ENCODE measurements at regions not wholly inside any gene's neighbourhood (a gene's known extent, or its start where the extent isn't known, plus 50 kb on each side); places are given as distances from the start of the nearest gene placed in this dataset.

DNA sequence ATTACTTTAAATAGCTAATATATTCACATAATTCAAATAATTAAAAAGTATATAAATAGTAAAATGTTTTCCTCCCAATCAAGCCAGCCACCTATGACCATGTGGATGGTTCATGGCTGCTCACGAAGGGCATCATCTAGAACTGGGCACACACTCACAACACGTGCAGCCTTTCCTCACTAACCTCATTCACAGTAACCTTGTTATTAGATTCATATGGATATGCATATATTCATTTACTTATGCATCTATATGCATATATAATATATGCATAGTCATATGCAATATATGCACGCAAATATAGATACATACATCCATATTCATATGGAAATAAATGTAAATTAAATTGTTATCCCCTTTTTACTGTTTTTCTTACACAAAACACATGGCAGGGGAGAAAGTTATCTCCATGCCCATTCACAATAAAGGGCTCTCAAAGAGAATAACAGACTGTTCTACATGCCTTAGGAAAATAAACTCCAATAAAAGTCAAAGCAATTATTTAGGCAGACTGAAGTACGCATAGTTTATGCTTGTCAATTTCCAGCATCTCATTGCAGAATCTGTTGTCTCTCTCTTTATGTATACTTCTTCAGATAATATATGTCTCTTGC, 163.9 kb upstream of the ADGRL3 start:
- TF ChIP-seq, protein P1, sequence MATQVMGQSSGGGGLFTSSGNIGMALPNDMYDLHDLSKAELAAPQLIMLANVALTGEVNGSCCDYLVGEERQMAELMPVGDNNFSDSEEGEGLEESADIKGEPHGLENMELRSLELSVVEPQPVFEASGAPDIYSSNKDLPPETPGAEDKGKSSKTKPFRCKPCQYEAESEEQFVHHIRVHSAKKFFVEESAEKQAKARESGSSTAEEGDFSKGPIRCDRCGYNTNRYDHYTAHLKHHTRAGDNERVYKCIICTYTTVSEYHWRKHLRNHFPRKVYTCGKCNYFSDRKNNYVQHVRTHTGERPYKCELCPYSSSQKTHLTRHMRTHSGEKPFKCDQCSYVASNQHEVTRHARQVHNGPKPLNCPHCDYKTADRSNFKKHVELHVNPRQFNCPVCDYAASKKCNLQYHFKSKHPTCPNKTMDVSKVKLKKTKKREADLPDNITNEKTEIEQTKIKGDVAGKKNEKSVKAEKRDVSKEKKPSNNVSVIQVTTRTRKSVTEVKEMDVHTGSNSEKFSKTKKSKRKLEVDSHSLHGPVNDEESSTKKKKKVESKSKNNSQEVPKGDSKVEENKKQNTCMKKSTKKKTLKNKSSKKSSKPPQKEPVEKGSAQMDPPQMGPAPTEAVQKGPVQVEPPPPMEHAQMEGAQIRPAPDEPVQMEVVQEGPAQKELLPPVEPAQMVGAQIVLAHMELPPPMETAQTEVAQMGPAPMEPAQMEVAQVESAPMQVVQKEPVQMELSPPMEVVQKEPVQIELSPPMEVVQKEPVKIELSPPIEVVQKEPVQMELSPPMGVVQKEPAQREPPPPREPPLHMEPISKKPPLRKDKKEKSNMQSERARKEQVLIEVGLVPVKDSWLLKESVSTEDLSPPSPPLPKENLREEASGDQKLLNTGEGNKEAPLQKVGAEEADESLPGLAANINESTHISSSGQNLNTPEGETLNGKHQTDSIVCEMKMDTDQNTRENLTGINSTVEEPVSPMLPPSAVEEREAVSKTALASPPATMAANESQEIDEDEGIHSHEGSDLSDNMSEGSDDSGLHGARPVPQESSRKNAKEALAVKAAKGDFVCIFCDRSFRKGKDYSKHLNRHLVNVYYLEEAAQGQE (IDR thresholded peaks at IDR 0.05; ENCODE audit: low read depth) = no peak
- TF ChIP-seq NFIC (IDR thresholded peaks at IDR 0.05) (no peak), YY1 (IDR thresholded peaks at IDR 0.05; ENCODE audit: low read depth) (no peak)

DNA sequence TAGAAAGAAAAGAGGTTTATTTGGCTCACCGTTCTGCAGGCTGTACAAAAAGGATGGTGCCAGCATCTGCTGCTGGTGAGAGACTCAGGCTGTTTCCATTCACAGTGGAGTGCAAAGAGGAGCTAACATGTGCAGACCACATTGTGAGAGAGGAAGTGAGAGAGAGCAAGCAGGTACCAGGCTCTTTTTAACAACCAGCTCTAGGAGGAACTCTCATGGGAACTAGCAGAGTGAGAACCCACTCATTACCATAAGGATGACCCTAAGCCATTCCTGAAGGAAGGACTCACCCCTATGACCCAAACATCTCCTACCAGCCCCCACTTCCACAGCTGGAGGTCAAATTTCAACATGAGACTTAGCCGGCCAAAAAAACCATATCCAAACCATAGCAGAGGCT, 158.6 kb upstream of the ADGRL3 start:
- TF ChIP-seq EGR1 (IDR thresholded peaks at IDR 0.05) (no peak), RAD21 (IDR thresholded peaks at IDR 0.05; ENCODE audit: low read depth) (no peak), ZBTB7A (IDR thresholded peaks at IDR 0.05; ENCODE audit: low read depth) (no peak), TEAD4 (IDR thresholded peaks at IDR 0.05) (no peak), FOXM1 (IDR thresholded peaks at IDR 0.05; ENCODE audit: borderline replicate concordance, low read depth) (no peak)
- TF ChIP-seq, protein P2, sequence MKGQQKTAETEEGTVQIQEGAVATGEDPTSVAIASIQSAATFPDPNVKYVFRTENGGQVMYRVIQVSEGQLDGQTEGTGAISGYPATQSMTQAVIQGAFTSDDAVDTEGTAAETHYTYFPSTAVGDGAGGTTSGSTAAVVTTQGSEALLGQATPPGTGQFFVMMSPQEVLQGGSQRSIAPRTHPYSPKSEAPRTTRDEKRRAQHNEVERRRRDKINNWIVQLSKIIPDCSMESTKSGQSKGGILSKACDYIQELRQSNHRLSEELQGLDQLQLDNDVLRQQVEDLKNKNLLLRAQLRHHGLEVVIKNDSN (IDR thresholded peaks at IDR 0.05) = no peak

DNA sequence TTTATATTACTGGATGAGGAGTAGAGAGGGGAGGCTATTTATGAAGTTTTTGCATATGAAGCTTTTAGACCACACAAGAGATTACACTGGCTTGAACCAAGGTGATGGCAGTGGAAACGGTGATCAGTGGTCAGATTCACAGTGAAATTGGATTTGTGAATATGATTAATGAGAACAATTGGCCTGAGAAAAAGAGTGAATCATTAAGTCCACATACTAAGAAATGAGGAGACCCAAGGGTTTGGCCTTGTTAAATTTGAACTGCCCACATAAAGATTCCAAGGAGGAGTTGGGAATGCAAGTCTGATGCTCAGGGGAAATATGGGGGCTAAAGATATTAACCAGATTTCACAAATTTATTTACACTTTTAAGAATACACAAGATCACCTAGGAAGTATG, 155.3 kb upstream of the ADGRL3 start:
- no peak for TF ChIP-seq CREB1 (IDR thresholded peaks at IDR 0.05; ENCODE audit: low read depth)
- no peak for TF ChIP-seq ZBTB7A (IDR thresholded peaks at IDR 0.05; ENCODE audit: low read depth)
- TF ChIP-seq, protein P1 (IDR thresholded peaks at IDR 0.05; ENCODE audit: low read depth) = no peak

DNA sequence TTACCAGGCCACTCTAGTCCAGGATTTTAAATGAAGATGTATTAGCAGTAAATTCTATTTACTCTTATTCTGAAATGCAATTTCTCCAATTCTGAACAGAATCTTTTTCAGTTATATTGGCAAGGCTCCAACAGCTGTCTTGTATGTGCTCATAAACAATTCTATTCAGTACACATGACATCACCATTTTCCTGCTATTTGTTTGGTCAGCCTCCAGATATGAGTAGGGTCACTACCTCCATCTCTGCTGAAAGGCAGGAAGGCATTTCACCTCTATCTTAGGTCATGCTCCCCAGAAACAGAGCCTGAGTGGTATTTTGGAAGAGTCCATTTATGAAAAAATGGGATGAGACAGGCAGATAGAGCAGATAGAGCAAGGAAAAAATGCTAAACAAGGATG, 151.1 kb upstream of the ADGRL3 start:
- TF ChIP-seq TCF12 (IDR thresholded peaks at IDR 0.05; ENCODE audit: low read depth) (no peak), EGR1 (IDR thresholded peaks at IDR 0.05) (no peak), ZBTB7A (IDR thresholded peaks at IDR 0.05; ENCODE audit: low read depth) (no peak), YY1 (IDR thresholded peaks at IDR 0.05; ENCODE audit: low read depth) (no peak), RAD21 (IDR thresholded peaks at IDR 0.05; ENCODE audit: low read depth) (no peak), CEBPB (IDR thresholded peaks at IDR 0.05) (no peak), NFIC (IDR thresholded peaks at IDR 0.05) (no peak), CREB1 (IDR thresholded peaks at IDR 0.05; ENCODE audit: low read depth) (no peak), FOXM1 (IDR thresholded peaks at IDR 0.05; ENCODE audit: borderline replicate concordance, low read depth) (no peak), EP300 (IDR thresholded peaks at IDR 0.05; ENCODE audit: borderline replicate concordance) (no peak), TAF1 (IDR thresholded peaks at IDR 0.05; ENCODE audit: low read depth) (no peak), TEAD4 (IDR thresholded peaks at IDR 0.05) (no peak)
- TF ChIP-seq, protein P2 (IDR thresholded peaks at IDR 0.05) = no peak
- TF ChIP-seq, protein P3, sequence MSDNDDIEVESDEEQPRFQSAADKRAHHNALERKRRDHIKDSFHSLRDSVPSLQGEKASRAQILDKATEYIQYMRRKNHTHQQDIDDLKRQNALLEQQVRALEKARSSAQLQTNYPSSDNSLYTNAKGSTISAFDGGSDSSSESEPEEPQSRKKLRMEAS (IDR thresholded peaks at IDR 0.05) = no peak
- TF ChIP-seq, protein P1 (IDR thresholded peaks at IDR 0.05; ENCODE audit: low read depth) = no peak

DNA sequence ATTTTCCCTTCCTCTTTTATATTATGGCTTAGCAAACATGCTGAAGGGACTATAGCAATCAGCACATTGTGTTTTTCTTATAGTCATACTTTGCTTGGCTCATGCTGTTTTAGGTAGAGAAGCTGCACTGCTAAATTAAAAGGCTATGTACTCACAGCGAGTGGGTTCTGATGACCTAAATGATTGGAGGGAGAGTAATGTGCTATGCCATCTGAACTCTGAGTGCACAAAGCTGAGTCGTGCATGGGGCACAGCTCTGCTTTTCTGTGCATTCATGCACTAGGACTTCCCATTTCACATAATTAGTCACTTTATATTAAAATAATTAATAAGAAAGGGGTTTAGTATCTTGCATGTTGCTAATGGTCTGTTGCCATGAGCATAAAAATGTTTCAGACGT, 132.7 kb upstream of the ADGRL3 start:
- TF ChIP-seq, protein P3 (IDR thresholded peaks at IDR 0.05) = no peak
- no peak for TF ChIP-seq TEAD4 (IDR thresholded peaks at IDR 0.05)
- no peak for TF ChIP-seq CEBPB (IDR thresholded peaks at IDR 0.05)
- no peak for TF ChIP-seq EP300 (IDR thresholded peaks at IDR 0.05; ENCODE audit: borderline replicate concordance)
- TF ChIP-seq, protein P1 (IDR thresholded peaks at IDR 0.05; ENCODE audit: low read depth) = no peak
- TF ChIP-seq CREB1 (IDR thresholded peaks at IDR 0.05; ENCODE audit: low read depth) = no peak
- TF ChIP-seq RAD21 (IDR thresholded peaks at IDR 0.05; ENCODE audit: low read depth) = no peak
- TF ChIP-seq NFIC (IDR thresholded peaks at IDR 0.05) = no peak
- no peak for TF ChIP-seq TAF1 (IDR thresholded peaks at IDR 0.05; ENCODE audit: low read depth)
- TF ChIP-seq ZBTB7A (IDR thresholded peaks at IDR 0.05; ENCODE audit: low read depth) = no peak
- no peak for TF ChIP-seq TCF12 (IDR thresholded peaks at IDR 0.05; ENCODE audit: low read depth)
- TF ChIP-seq EGR1 (IDR thresholded peaks at IDR 0.05) = no peak
- TF ChIP-seq YY1 (IDR thresholded peaks at IDR 0.05; ENCODE audit: low read depth) = no peak
- TF ChIP-seq, protein P2 (IDR thresholded peaks at IDR 0.05) = no peak

Data from Ishikawa (cell line).